Activated B cell treated with CpG ODN at 0.5 μM for 24 hours (primary cell): ENCODE measurements at regions not wholly inside any gene's neighbourhood (a gene's known extent, or its start where the extent isn't known, plus 50 kb on each side); places are given as distances from the start of the nearest gene placed in this dataset.
"Not testable (repeated sequence)": the region's sequence is repeated elsewhere in the genome, so short reads cannot be mapped to it uniquely, and the experiment has no call there.

Source experiments
- ATAC-seq: fragments of 200-7000 bp; cut with Tn5 transposase; one replicate; pipeline ENCODE4 v1.10.0; 2021; ENCODE audit warnings: low read depth, mild to moderate bottlenecking, moderate library complexity
- CTCF ChIA-PET: fragments of 350-600 bp; sonication (Branson Sonifier 250); formaldehyde crosslinking; loops from one replicate; lab custom pipeline; 2021; ENCODE audit warnings: antibody characterized with exemption; lab: Charles Lee
- POLR2A ChIA-PET: fragments of 350-600 bp; sonication (Branson Sonifier 250); formaldehyde crosslinking; loops from one replicate; lab custom pipeline; 2021; ENCODE audit warnings: antibody characterized with exemption; lab: Charles Lee
- DNase-seq: peaks from one replicate; pipeline ENCODE4 v3.0.0; 2022
- H3K27ac Mint-ChIP-seq: one replicate; pipeline ENCODE4 v1.8.0; 2020; ENCODE audit warnings: mixed read lengths
- H3K27me3 Mint-ChIP-seq: one replicate; pipeline ENCODE4 v1.8.0; 2021; ENCODE audit warnings: mixed read lengths
- H3K36me3 Mint-ChIP-seq: one replicate; pipeline ENCODE4 v1.8.0; 2021; ENCODE audit warnings: low read depth, mixed read lengths
- H3K4me1 Mint-ChIP-seq: one replicate; pipeline ENCODE4 v1.8.0; 2021; ENCODE audit warnings: mixed read lengths
- H3K4me3 Mint-ChIP-seq: one replicate; pipeline ENCODE4 v1.8.0; 2020; ENCODE audit warnings: mild to moderate bottlenecking, mixed read lengths
- H3K9me3 Mint-ChIP-seq: one replicate; pipeline ENCODE4 v1.8.0; 2020; ENCODE audit warnings: mixed read lengths
- intact Hi-C: fragments of 100-400 bp; cut with micrococcal nuclease; formaldehyde crosslinking; loops from one replicate; pipeline ENCODE4 v1.15.1; 2024
- TF ChIP-seq, protein P1 (sequence below): fragments of 200-600 bp; IDR thresholded peaks from one replicate; pipeline ENCODE4 v1.8.0; 2022; ENCODE audit warnings: antibody characterized with exemption, mild to moderate bottlenecking

DNA sequence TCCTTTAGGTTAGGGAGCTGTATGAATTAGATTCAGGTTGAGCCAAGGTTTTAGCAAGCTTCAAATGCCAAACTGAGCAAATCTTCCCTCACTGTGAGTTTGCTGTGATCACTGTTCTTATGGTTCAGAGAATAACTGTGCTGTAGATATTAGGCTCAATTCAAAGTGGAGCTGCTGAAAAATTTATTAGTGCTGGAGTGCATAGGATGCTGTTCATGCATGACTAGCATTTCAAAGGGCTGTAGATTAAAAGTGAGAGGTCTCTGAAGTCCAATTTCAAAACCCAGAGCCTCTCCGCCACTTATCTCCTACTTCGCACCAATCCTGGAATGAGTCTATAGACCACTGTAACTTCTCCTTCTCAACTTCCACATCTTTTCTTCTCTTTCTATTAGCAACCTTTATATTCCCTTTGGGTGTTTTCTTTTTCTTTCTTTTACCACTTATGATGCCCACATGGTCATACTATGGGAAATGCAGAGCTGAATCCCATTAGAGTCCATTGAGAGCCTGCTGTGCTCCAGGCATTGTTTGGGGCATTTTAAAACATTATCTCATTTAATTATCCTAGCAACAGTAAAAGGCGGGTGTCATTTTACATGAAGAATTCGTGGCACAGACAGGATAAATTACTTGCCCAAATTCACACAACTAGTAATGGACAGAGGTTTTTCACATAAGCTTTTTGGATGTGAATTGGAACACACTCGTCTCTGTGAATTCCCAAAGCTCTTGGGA, 77.5 kb upstream of the EEA1 start:
- Mint-ChIP-seq H3K4me3 (no peak overlapping the region), H3K4me1 (peaks cover 7% of the 10 kb centered on the region), H3K9me3 (no peaks in the 10 kb centered on the region), H3K36me3 (peaks cover 2% of the 10 kb centered on the region), H3K27ac (no peak overlapping the region), H3K27me3 (no peaks in the 10 kb centered on the region)
- DNase-seq (no peak), ATAC-seq (no peak)
- POLR2A ChIA-PET, result no interaction called here
- intact Hi-C loops, result no loop called here
- TF ChIP-seq, protein P1, sequence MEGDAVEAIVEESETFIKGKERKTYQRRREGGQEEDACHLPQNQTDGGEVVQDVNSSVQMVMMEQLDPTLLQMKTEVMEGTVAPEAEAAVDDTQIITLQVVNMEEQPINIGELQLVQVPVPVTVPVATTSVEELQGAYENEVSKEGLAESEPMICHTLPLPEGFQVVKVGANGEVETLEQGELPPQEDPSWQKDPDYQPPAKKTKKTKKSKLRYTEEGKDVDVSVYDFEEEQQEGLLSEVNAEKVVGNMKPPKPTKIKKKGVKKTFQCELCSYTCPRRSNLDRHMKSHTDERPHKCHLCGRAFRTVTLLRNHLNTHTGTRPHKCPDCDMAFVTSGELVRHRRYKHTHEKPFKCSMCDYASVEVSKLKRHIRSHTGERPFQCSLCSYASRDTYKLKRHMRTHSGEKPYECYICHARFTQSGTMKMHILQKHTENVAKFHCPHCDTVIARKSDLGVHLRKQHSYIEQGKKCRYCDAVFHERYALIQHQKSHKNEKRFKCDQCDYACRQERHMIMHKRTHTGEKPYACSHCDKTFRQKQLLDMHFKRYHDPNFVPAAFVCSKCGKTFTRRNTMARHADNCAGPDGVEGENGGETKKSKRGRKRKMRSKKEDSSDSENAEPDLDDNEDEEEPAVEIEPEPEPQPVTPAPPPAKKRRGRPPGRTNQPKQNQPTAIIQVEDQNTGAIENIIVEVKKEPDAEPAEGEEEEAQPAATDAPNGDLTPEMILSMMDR, result no peak
- CTCF ChIA-PET, result interaction anchor here (1.0 kb wide), 1 partner anchor 384 kb away, joined by 3 read pairs; no protein-coding TSS in a partner anchor

DNA sequence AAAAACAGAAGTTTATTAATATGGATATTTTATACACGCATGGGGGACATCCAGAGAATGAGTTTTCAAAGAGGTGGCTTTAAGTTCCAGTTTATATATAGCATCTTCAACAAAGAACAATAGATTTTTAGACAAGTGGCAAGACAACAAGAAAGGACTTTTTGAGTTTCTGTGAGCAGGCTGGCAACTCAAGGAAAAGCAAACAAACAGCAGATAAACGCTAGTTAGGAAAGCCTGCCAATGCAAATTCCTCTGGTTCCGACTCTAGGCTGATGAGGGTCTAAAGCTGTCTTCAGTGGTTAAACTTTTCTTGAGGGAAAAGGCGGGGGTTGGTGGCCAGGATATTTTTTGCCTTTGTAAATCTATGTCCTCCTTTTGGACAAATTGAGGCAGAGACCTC, 78.4 kb upstream of the EEA1 start:
- ChIA-PET POLR2A (no interaction called here), CTCF (interaction anchor here (2.3 kb wide), 1 partner anchor 413 kb away, joined by 5 read pairs; no protein-coding TSS in a partner anchor)
- Mint-ChIP-seq H3K4me1 (peaks cover 7% of the 10 kb centered on the region), H3K27me3 (no peaks in the 10 kb centered on the region), H3K9me3 (no peaks in the 10 kb centered on the region), H3K36me3 (peaks cover 2% of the 10 kb centered on the region), H3K27ac (no peak overlapping the region), H3K4me3 (no peak overlapping the region)
- intact Hi-C loops, result no loop called here
- TF ChIP-seq, protein P1, result no peak
- DNase-seq (no peak), ATAC-seq (no peak)

DNA sequence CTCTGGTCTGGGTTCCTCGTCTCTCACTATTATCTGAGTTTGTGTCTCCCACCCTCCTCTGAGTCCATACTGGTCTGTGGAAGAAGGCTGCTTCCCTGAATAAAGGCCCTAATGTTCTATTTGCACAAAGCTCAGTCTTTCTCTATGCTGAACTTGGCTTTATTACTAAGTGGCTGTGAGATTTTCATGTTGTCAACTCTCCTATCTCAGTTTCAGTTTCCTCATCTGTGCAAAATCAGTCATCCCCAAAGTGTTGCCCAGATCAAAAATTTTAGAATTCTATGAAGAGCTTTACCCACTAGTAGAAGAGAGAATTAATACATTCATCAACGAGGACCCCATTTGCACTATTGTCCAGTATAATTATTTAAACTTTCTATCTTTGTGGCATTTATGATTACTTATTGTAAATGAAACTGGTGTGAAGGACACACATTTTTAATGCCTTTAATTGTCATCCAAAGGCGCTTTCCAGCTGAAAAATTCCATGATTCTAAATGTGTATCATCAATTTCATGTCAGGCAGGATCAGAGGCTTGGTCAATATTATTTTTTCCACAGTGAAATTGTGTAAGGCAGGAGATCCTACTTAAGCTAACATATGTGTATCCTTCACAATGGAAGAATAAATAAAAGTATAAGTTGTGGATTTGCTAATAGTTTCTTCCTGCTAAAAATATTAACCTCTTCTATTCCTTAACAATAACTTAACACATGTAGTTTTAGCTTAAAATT, 79.1 kb upstream of the EEA1 start:
- ATAC-seq, result no peak
- ChIA-PET CTCF (interaction anchor here (1.0 to 2.3 kb wide), 4 partner anchors 18 to 412 kb away, joined by 3 to 8 read pairs (median 4); no protein-coding TSS in a partner anchor), POLR2A (interaction anchor here (0.7 to 1.3 kb wide), 2 partner anchors 11 to 13 kb away, joined by 3 to 4 read pairs; no protein-coding TSS in a partner anchor)
- no peaks in the 10 kb centered on the region for H3K27me3 Mint-ChIP-seq
- peaks cover 7% of the 10 kb centered on the region for H3K4me1 Mint-ChIP-seq
- H3K9me3 Mint-ChIP-seq, result no peaks in the 10 kb centered on the region
- TF ChIP-seq, protein P1, result no peak
- H3K36me3 Mint-ChIP-seq, result peaks cover 2% of the 10 kb centered on the region
- no peak overlapping the region for H3K27ac Mint-ChIP-seq
- no peak overlapping the region for H3K4me3 Mint-ChIP-seq
- intact Hi-C loops, result no loop called here
- no peak for DNase-seq

DNA sequence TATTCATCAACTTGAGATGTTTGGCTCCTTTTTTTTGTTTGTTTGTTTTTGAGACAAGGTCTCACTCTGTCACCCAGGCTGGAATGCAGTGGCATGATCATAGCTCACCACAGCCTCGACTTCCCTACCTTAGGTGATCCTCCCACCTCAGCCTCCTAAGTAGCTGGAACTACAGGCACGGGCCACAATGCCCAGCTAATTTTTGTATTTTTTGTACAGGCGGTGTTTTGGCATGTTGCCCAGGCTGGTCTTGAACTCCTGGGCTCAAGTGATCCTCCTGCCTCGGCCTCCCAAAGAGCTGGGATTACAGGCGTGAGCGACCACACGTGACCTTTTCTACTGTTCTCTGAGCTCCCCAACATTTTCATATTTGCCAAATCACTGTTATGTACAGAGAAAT, 79.8 kb upstream of the EEA1 start:
- H3K36me3 Mint-ChIP-seq, result not testable (repeated sequence)

DNA sequence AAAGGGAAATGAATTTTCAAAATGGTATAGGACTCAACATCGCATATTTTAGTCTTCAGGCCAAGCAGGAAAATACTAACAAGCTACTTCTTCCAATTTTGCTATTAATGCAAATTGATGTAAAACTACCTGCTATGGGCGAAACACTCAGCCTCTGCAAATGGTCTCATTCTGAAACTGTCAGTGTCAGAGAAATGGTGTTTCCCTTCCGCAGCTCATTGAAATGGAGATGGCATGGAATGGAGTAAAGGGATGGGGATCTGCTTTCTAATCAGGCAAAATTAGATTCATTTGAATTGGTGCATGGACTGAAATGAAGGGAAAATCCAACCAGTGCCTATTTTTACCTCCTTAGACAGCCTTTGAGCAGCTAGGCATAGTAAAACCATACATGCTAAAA, 80.4 kb upstream of the EEA1 start:
- H3K4me1 Mint-ChIP-seq, result peaks cover 7% of the 10 kb centered on the region
- ATAC-seq (no peak), DNase-seq (no peak)
- ChIA-PET CTCF (interaction anchor here (1.5 to 2.3 kb wide), 3 partner anchors 17 to 411 kb away, joined by 3 to 8 read pairs (median 5); no protein-coding TSS in a partner anchor), POLR2A (interaction anchor here (0.7 to 1.3 kb wide), 3 partner anchors 13 to 81 kb away, joined by 3 read pairs; partner anchors contain the start of gene EEA1)
- TF ChIP-seq, protein P1, result no peak
- H3K9me3 Mint-ChIP-seq, result no peaks in the 10 kb centered on the region
- intact Hi-C loops, result no loop called here
- peaks cover 2% of the 10 kb centered on the region for H3K36me3 Mint-ChIP-seq
- H3K27me3 Mint-ChIP-seq, result no peaks in the 10 kb centered on the region
- H3K27ac Mint-ChIP-seq, result no peak overlapping the region
- no peak overlapping the region for H3K4me3 Mint-ChIP-seq

More for the DNA sequence above, 79.8 kb upstream of the EEA1 start:
- H3K27me3 Mint-ChIP-seq, H3K27ac Mint-ChIP-seq, DNase-seq, intact Hi-C loops, H3K9me3 Mint-ChIP-seq, H3K4me3 Mint-ChIP-seq, H3K4me1 Mint-ChIP-seq, ATAC-seq: not testable (repeated sequence)
- ChIA-PET POLR2A (interaction anchor here (0.7 to 1.3 kb wide), 3 partner anchors 12 to 80 kb away, joined by 3 read pairs; partner anchors contain the start of gene EEA1), CTCF (interaction anchor here (1.0 to 2.3 kb wide), 4 partner anchors 18 to 411 kb away, joined by 3 to 8 read pairs (median 4); no protein-coding TSS in a partner anchor)
